Right atrium auricular region (tissue), 2 donors: ENCODE measurements at regions not wholly inside any gene's neighbourhood (a gene's known extent, or its start where the extent isn't known, plus 50 kb on each side); places are given as distances from the start of the nearest gene placed in this dataset.

Experiments used
- DNase-seq: peaks from one replicate; pipeline ENCODE4 v3.0.0-alpha.2; 2019; ENCODE audit warnings: low spot score
- H3K27ac ChIP-seq, 2 donors: fragments of 200-600 bp; sonication (generic); 1 replicate in 1 of 2; 2 replicates in 1 of 2; pipeline ENCODE4 v1.5.1; 2016 to 2019
- H3K27me3 ChIP-seq, 2 donors: fragments of 200-600 bp; sonication (generic); one replicate each; pipeline versions ENCODE4 v1.5.1 to v1.6.0; 2017 to 2019
- H3K36me3 ChIP-seq: fragments of 200-600 bp; sonication (generic); one replicate; pipeline ENCODE4 v1.5.1; 2016
- H3K4me1 ChIP-seq, 2 donors: fragments of 200-600 bp; sonication (generic); one replicate each; pipeline versions ENCODE4 v1.5.1 to v1.6.0; 2017 to 2019
- H3K4me3 ChIP-seq, 2 donors: fragments of 200-600 bp; sonication (generic); 1 replicate in 1 of 2; 2 replicates in 1 of 2; pipeline ENCODE4 v1.5.1; 2017 to 2019; ENCODE audit warnings: mild to moderate bottlenecking in 1 of 2, moderate library complexity in 1 of 2
- H3K9me3 ChIP-seq, 2 donors: fragments of 200-600 bp; sonication (generic); one replicate each; pipeline ENCODE4 v1.5.1; 2019
- TF ChIP-seq, protein P1 (sequence below), 2 donors: fragments of 200-600 bp; sonication (generic); IDR thresholded peaks; one replicate each; pipeline ENCODE4 v1.5.1; 2019; ENCODE audit warnings: antibody characterized with exemption in 2 of 2

DNA sequence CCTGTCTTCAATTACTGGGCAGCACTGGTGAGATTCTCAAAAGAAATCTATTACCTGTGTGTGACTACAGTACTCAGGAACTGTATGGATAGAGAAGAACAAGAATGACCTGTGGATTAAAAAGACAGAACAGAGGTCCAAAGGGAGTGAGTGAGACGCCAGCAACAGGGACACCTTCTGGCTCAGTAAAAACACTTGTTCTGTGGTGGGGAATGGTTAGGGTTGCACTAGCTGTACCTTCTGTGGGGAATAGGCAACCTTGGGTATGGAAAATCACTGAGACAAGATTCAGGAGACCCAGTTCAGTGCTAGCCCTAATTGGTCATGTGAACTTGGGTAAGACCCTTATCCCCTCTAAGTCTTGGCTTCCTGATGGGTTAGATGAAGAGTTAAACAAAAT, 986.0 kb downstream of the TSN start:
- H3K4me3 ChIP-seq, result no peak overlapping the region
- TF ChIP-seq, protein P1, sequence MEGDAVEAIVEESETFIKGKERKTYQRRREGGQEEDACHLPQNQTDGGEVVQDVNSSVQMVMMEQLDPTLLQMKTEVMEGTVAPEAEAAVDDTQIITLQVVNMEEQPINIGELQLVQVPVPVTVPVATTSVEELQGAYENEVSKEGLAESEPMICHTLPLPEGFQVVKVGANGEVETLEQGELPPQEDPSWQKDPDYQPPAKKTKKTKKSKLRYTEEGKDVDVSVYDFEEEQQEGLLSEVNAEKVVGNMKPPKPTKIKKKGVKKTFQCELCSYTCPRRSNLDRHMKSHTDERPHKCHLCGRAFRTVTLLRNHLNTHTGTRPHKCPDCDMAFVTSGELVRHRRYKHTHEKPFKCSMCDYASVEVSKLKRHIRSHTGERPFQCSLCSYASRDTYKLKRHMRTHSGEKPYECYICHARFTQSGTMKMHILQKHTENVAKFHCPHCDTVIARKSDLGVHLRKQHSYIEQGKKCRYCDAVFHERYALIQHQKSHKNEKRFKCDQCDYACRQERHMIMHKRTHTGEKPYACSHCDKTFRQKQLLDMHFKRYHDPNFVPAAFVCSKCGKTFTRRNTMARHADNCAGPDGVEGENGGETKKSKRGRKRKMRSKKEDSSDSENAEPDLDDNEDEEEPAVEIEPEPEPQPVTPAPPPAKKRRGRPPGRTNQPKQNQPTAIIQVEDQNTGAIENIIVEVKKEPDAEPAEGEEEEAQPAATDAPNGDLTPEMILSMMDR (IDR thresholded peaks at IDR 0.05), result no peak
- no peaks in the 10 kb centered on the region for H3K9me3 ChIP-seq
- H3K4me1 ChIP-seq, result no peaks in the 10 kb centered on the region
- H3K36me3 ChIP-seq, result no peaks in the 10 kb centered on the region
- H3K27ac ChIP-seq, result no peak overlapping the region
- no peaks in the 10 kb centered on the region for H3K27me3 ChIP-seq
- no peak for DNase-seq

DNA sequence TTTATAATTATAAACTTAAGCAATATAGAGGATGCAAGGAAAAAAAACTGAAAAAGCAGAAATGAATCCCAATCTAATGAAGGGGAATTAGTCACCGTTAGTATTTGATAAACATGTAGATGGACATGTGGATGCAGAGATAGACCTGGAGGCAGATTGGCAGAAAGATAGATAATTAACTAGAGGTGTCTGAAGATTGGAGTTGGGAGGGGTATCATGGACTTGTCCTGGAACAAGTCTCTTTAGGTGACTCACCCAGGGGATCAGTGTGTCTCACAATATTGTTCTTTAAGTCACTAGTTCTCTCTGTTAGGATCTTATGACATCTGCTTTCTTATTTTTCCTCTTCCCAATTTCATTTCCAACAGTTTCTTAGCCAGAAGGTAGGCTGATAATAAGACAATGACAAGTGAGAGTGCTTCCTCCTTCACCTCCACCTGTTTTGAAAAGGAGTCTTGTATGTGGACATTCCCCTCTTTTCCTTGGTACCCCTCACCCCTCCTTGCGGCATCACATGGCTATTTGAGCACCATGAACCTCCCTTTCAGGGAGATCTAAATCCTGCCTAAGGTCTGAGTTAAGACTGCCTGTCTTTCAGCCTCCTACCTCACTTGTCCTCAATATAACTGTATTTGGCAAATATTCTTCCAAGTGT, 987.7 kb downstream of the TSN start:
- TF ChIP-seq, protein P1 (IDR thresholded peaks at IDR 0.05), result no peak
- no peak overlapping the region for H3K4me3 ChIP-seq
- no peaks in the 10 kb centered on the region for H3K4me1 ChIP-seq
- no peaks in the 10 kb centered on the region for H3K27me3 ChIP-seq
- no peaks in the 10 kb centered on the region for H3K36me3 ChIP-seq
- no peak for DNase-seq
- H3K9me3 ChIP-seq, result no peaks in the 10 kb centered on the region
- no peak overlapping the region for H3K27ac ChIP-seq

DNA sequence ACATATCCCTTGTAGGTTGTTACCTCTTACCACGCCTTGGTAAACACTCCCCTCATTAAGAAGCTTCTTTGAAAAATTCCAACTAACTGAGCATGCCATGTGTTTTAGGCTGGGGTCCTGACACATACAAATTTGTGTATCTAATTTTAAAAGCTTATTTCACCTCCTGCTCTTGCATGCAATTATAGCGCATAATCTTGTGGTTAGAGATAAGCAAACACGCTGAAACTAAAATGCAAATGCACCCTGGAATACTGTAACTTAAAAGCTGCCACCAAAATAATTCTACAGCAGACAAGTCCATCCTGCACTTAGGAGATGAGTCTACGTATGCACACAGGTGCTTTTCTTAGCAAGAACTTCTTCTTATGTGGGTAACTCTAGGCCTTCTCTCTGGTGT, 990.2 kb downstream of the TSN start:
- TF ChIP-seq, protein P1 (IDR thresholded peaks at IDR 0.05), result no peak
- Histone ChIP-seq H3K4me1 (no peaks in the 10 kb centered on the region), H3K36me3 (no peaks in the 10 kb centered on the region), H3K27ac (no peak overlapping the region), H3K4me3 (no peak overlapping the region), H3K27me3 (no peaks in the 10 kb centered on the region), H3K9me3 (no peaks in the 10 kb centered on the region)
- no peak for DNase-seq

DNA sequence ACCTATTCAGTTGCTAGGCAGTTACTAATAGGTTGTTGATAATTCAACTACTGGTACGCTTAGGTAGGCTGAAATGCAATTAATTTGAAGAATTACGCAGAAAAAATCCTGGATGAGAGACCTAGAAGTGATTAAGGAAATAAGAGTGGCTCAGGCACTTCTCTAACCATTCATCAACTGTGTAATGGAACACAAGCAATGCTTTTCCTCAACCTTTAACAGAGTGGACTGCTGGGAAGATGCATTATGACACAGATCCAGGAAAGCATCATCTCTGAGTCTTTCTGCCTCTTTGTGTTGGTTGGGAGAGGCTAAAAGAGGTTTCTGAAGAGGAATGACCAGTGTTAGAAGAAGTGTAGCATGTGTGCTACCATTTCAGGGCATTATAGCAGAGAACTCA, 992.2 kb downstream of the TSN start:
- Histone ChIP-seq H3K9me3 (no peaks in the 10 kb centered on the region), H3K4me3 (no peak overlapping the region), H3K27me3 (no peaks in the 10 kb centered on the region), H3K4me1 (no peaks in the 10 kb centered on the region), H3K27ac (no peak overlapping the region), H3K36me3 (no peaks in the 10 kb centered on the region)
- TF ChIP-seq, protein P1 (IDR thresholded peaks at IDR 0.05), result no peak
- no peak for DNase-seq

DNA sequence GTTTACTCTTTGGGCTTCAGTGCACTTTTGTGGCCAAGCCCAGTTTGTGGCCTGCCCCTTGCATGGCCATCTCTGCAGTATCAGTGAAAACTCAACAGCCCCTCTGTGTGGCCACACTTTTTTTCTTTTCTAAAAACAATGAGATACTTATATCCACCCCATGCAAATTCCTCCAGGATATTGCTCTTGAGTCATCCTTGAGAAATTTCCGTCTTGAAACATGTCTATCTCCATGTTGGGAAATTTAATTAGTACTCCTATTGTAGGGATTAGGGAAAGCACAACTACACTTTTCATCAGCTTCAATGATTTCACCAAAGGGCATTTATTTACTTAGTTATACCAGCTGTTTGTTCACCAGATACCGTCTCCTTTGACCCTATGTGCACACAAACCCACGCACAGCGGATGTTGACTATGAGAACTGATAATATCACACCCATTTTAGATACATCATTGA, 993.1 kb downstream of the TSN start:
- H3K27me3 ChIP-seq, result no peaks in the 10 kb centered on the region
- H3K27ac ChIP-seq, result no peak overlapping the region
- H3K4me1 ChIP-seq, result no peaks in the 10 kb centered on the region
- no peak overlapping the region for H3K4me3 ChIP-seq
- no peak for DNase-seq
- H3K36me3 ChIP-seq, result no peaks in the 10 kb centered on the region
- no peaks in the 10 kb centered on the region for H3K9me3 ChIP-seq
- TF ChIP-seq, protein P1 (IDR thresholded peaks at IDR 0.05), result no peak

DNA sequence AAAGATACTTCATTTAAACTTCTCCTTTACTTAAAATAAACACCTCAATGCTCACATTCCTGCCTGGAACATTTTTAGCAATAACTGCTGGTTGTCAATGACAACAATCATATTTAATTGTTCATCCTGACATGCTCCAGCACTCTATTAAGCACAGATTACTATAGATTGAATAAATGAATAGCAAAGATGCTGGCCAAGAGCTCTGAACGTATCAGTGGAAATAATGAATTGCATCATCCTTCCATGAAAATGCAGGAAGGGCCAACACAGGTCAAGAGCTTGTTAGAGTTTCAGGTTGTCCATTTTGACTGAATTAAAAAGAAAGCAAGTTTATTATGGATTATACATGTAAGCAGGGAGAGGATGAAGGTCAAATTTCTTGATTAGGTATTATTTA, 994.0 kb downstream of the TSN start:
- DNase-seq, result no peak
- no peaks in the 10 kb centered on the region for H3K27me3 ChIP-seq
- no peak overlapping the region for H3K4me3 ChIP-seq
- H3K4me1 ChIP-seq, result no peaks in the 10 kb centered on the region
- TF ChIP-seq, protein P1 (IDR thresholded peaks at IDR 0.05), result no peak
- H3K9me3 ChIP-seq, result no peaks in the 10 kb centered on the region
- H3K36me3 ChIP-seq, result no peaks in the 10 kb centered on the region
- H3K27ac ChIP-seq, result no peak overlapping the region
